Endothelial cell (in vitro differentiated cells): ENCODE measurements at regions not wholly inside any gene's neighbourhood (a gene's known extent, or its start where the extent isn't known, plus 50 kb on each side); places are given as distances from the start of the nearest gene placed in this dataset.
"Not testable (repeated sequence)": the region's sequence is repeated elsewhere in the genome, so short reads cannot be mapped to it uniquely, and the experiment has no call there.

Experiments used
- DNase-seq: peaks from one replicate; pipeline ENCODE4 v3.0.0; 2021; ENCODE audit warnings: low spot score
- H3K27ac Mint-ChIP-seq: one replicate; pipeline ENCODE4 v1.8.0; 2021; ENCODE audit warnings: mixed read lengths, inconsistent platforms; ENCODE audit not compliant: unreplicated experiment
- H3K27me3 Mint-ChIP-seq: one replicate; pipeline ENCODE4 v1.8.0; 2021; ENCODE audit warnings: mild to moderate bottlenecking, moderate library complexity, mixed read lengths, inconsistent platforms; ENCODE audit not compliant: unreplicated experiment
- H3K36me3 Mint-ChIP-seq: one replicate; pipeline ENCODE4 v1.8.0; 2021; ENCODE audit warnings: mild to moderate bottlenecking, low read depth, mixed read lengths, inconsistent platforms; ENCODE audit not compliant: unreplicated experiment
- H3K4me1 Mint-ChIP-seq: one replicate; pipeline ENCODE4 v1.8.0; 2021; ENCODE audit warnings: mild to moderate bottlenecking, mixed read lengths, inconsistent platforms; ENCODE audit not compliant: unreplicated experiment
- H3K4me3 Mint-ChIP-seq: one replicate; pipeline ENCODE4 v1.8.0; 2021; ENCODE audit warnings: mild to moderate bottlenecking, mixed read lengths, inconsistent platforms; ENCODE audit not compliant: unreplicated experiment
- H3K9me3 Mint-ChIP-seq: one replicate; pipeline ENCODE4 v1.8.0; 2021; ENCODE audit warnings: mixed read lengths, inconsistent platforms; ENCODE audit not compliant: unreplicated experiment
- CTCF ChIP-seq: fragments of 200-600 bp; sonication (generic); IDR thresholded peaks from one replicate; pipeline ENCODE4 v1.5.0; 2021; ENCODE audit warnings: antibody characterized with exemption; ENCODE audit not compliant: unreplicated experiment

DNA sequence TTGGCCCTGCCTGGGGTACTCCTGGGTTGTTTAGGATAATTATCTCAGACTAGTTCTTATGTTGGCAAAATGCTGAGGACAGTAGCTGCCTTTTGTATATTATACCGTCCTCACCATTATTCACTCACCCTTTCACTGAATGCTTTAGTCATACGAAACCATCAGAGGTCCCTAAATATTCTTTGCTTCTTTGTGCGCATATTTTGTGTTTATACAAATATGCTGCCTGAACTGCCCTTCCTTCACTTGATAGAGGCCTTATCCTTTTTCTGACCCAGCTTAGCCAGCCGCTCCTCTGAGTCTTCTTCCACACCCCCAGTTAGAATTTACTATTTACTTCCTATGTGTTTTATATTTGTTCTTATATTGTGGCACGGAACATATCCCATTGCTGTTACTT lies 70.2 kb upstream of the OSBPL3 start:
- peaks cover 5% of the 10 kb centered on the region for H3K4me1 Mint-ChIP-seq
- no peak for DNase-seq
- no peak for TF ChIP-seq CTCF
- no peaks in the 10 kb centered on the region for H3K36me3 Mint-ChIP-seq
- no peak overlapping the region for H3K4me3 Mint-ChIP-seq
- no peak overlapping the region for H3K27ac Mint-ChIP-seq
- peaks cover 5% of the 10 kb centered on the region for H3K27me3 Mint-ChIP-seq
- no peaks in the 10 kb centered on the region for H3K9me3 Mint-ChIP-seq

DNA sequence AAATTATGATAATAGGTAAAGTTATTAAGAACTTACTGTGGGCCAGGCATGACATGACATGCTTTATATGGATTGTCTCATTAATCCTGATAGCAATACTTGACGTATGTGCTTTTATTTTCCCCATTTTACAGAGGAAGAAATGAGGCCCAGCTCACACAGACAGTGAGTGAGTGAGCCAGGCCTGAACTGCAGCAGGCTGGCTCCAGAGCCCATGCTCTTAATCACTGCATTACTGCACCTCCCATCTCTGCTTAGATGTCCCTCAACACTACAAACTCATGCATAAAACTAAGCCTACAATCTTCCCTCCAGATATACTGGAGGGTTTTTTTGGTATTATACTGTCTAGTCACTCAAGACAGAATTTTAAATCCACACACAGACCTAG lies 68.5 kb upstream of the OSBPL3 start:
- Mint-ChIP-seq H3K27me3 (no peaks in the 10 kb centered on the region), H3K4me3 (no peak overlapping the region), H3K4me1 (no peaks in the 10 kb centered on the region), H3K36me3 (no peaks in the 10 kb centered on the region), H3K27ac (no peak overlapping the region), H3K9me3 (no peaks in the 10 kb centered on the region)
- no peak for DNase-seq
- no peak for TF ChIP-seq CTCF

DNA sequence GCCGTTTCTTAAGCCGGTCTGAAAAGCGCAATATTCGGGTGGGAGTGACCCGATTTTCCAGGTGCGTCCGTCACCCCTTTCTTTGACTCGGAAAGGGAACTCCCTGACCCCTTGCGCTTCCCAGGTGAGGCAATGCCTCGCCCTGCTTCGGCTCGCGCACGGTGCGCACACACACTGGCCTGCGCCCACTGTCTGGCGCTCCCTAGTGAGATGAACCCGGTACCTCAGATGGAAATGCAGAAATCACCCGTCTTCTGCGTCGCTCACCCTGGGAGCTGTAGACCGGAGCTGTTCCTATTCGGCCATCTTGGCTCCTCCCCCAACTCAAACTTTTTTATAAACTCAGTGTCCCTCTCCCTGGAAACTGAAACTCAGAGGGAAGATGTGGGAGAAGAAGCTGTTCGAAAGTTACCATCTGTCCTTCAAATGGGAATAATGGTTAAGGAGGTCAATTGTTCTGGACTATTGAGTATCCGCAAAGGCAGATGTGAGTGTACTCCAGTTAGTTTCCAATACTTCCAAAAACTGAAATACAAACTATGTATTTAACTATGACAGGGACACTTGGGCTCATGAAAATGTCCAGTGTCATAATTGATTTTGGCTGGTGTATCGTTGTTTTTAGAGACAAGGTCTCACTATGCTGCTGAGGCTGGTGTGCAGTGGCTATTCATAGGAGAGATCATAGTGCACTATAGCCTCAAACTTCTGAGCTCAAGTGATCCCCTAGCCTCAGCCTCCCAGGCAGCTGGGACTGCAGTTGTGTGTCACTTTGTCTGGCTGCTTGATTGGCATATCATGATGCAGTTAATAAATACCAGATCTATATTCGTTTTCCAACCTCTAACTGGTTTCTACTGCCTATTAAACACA lies 67.8 kb upstream of the OSBPL3 start:
- H3K36me3 Mint-ChIP-seq, H3K9me3 Mint-ChIP-seq, H3K4me1 Mint-ChIP-seq, DNase-seq, H3K27me3 Mint-ChIP-seq, H3K27ac Mint-ChIP-seq, H3K4me3 Mint-ChIP-seq: not testable (repeated sequence)

GRCh38 chr7:25037325-25037724 lies 57.3 kb upstream of the OSBPL3 start:
- Mint-ChIP-seq H3K27ac (no peak overlapping the region), H3K4me1 (no peaks in the 10 kb centered on the region), H3K9me3 (no peaks in the 10 kb centered on the region), H3K27me3 (peaks cover 3% of the 10 kb centered on the region), H3K4me3 (no peak overlapping the region), H3K36me3 (peaks cover 6% of the 10 kb centered on the region)
- TF ChIP-seq CTCF, result no peak
- DNase-seq, result no peak

GRCh38 chr7:25035274-25035673 lies 55.3 kb upstream of the OSBPL3 start:
- H3K4me1 Mint-ChIP-seq, result peaks cover 4% of the 10 kb centered on the region
- no peaks in the 10 kb centered on the region for H3K9me3 Mint-ChIP-seq
- H3K4me3 Mint-ChIP-seq, result no peak overlapping the region
- H3K27me3 Mint-ChIP-seq, result peaks cover 3% of the 10 kb centered on the region
- DNase-seq, result no peak
- H3K36me3 Mint-ChIP-seq, result peaks cover 3% of the 10 kb centered on the region
- no peak for TF ChIP-seq CTCF
- H3K27ac Mint-ChIP-seq, result no peak overlapping the region
